HepG2 (cell line): ENCODE measurements at regions not wholly inside any gene's neighbourhood (a gene's known extent, or its start where the extent isn't known, plus 50 kb on each side); places are given as distances from the start of the nearest gene placed in this dataset.

Experiments
- ATAC-seq: fragments of 200-7000 bp; cut with Tn5 transposase; 3 replicates; pipeline ENCODE4 v1.9.1; 2020; ENCODE audit warnings: mild to moderate bottlenecking, moderate library complexity
- BruUV-seq: library from RNA; stranded (reverse); fragments of 400-500 nt; replicated peaks from 2 replicates; lab custom pipeline; 2021; lab: Mats Ljungman, UMichigan
- CTCF ChIA-PET: fragments of 300-600 bp; formaldehyde crosslinking; extraction: SDS; loops from one replicate; lab custom pipeline; 2021; ENCODE audit warnings: low total read pairs, inconsistent platforms, low intra/inter-chr PET ratio; lab: Yijun Ruan, JAX
- POLR2A ChIA-PET: fragments of 350-600 bp; sonication (Branson Sonifier 250); formaldehyde crosslinking; loops from one replicate; lab custom pipeline; 2020; ENCODE audit warnings: antibody characterized with exemption, inconsistent platforms; lab: Yijun Ruan, JAX
- DNase-seq: peaks from one replicate; pipeline ENCODE4 v3.0.0-alpha.2; 2015; ENCODE audit warnings: low spot score
- FAIRE-seq: peaks from 3 replicates; lab custom pipeline; 2011; peaks lifted over from hg19 to GRCh38; lab: Jason Lieb, UNC
- H2AFZ ChIP-seq: one replicate; pipeline ENCODE4 v1.6.1; 2011; ENCODE audit warnings: low read length, inconsistent platforms
- H3K27ac ChIP-seq: fragments of 300-600 bp; 3 replicates; pipeline ENCODE4 v1.8.0; 2011; ENCODE audit warnings: mixed run types, mild to moderate bottlenecking, mixed read lengths, low read length, inconsistent platforms; ENCODE audit not compliant: insufficient read depth; ENCODE audit errors: extremely low read length
- H3K27me3 ChIP-seq, 2 experiments: fragments of 200-600 bp in 1 of 2; 2 replicates in 1 of 2; 3 replicates in 1 of 2; pipeline versions ENCODE4 v1.6.0 to v1.8.0; 2011; ENCODE audit warnings: low read length in 2 of 2, mild to moderate bottlenecking in 2 of 2, moderate library complexity in 2 of 2, inconsistent platforms in 1 of 2; ENCODE audit not compliant: insufficient read depth in 2 of 2, control insufficient read depth in 1 of 2
- H3K36me3 ChIP-seq, 2 experiments: fragments of 200-600 bp in 1 of 2; replicated peaks in 1 of 2; 2 replicates in 1 of 2; 3 replicates in 1 of 2; pipeline versions ENCODE4 v1.5.1 to v1.8.0; 2011; ENCODE audit warnings: low read length in 2 of 2, inconsistent platforms in 1 of 2; ENCODE audit not compliant: insufficient read depth in 2 of 2, control insufficient read depth in 1 of 2
- H3K4me1 ChIP-seq: 2 replicates; pipeline ENCODE4 v1.5.1; 2012; ENCODE audit warnings: low read length, inconsistent platforms; ENCODE audit not compliant: insufficient read depth
- H3K4me2 ChIP-seq: 2 replicates; pipeline ENCODE4 v1.6.0; 2011; ENCODE audit warnings: low read depth, low read length, inconsistent platforms
- H3K4me3 ChIP-seq, 3 experiments: fragments of 200-600 bp in 1 of 3; sonication (generic), shearing (Covaris generic) in 1 of 3; replicated peaks in 1 of 3; 2 replicates each; pipeline ENCODE4 v1.5.1; 2011 to 2016; ENCODE audit warnings: low read length in 3 of 3, inconsistent platforms in 2 of 3, low read depth in 2 of 3, mild to moderate bottlenecking in 2 of 3, control low read depth in 1 of 3, mixed read lengths in 1 of 3; ENCODE audit not compliant: insufficient read depth in 1 of 3
- H3K79me2 ChIP-seq: one replicate; pipeline ENCODE4 v1.6.1; 2011; ENCODE audit warnings: low read length, inconsistent platforms; ENCODE audit not compliant: insufficient read depth
- H3K9ac ChIP-seq: 2 replicates; pipeline ENCODE4 v1.6.0; 2011; ENCODE audit warnings: mild to moderate bottlenecking, low read depth, low read length, inconsistent platforms; ENCODE audit not compliant: insufficient read depth
- H3K9me3 ChIP-seq: 2 replicates; pipeline ENCODE4 v1.5.1; 2012; ENCODE audit warnings: mild to moderate bottlenecking, low read length
- H4K20me1 ChIP-seq: 2 replicates; pipeline ENCODE4 v1.6.0; 2011; ENCODE audit warnings: inconsistent platforms, mild to moderate bottlenecking, low read length, moderate library complexity; ENCODE audit not compliant: insufficient read depth
- CHD4 ChIP-seq: fragments of 200-600 bp; sonication (generic); IDR thresholded peaks from 2 replicates; pipeline ENCODE4 v1.7.0; 2017; ENCODE audit warnings: mild to moderate bottlenecking, low read length, borderline replicate concordance
- DBP ChIP-seq: sonication (generic); formaldehyde crosslinking; IDR thresholded peaks from 2 replicates; pipeline ENCODE4 v1.4.0; 2020; ENCODE audit warnings: missing genetic modification reagents; ENCODE audit errors: not compliant biosample characterization
- HNF1B ChIP-seq: sonication (generic); formaldehyde crosslinking; IDR thresholded peaks from 2 replicates; pipeline ENCODE4 v1.5.1; 2020; ENCODE audit warnings: mild to moderate bottlenecking, moderate library complexity, missing genetic modification reagents
- LBX2 ChIP-seq: sonication (generic); formaldehyde crosslinking; IDR thresholded peaks from 2 replicates; pipeline ENCODE4 v1.5.0; 2020; ENCODE audit warnings: missing genetic modification reagents, mild to moderate bottlenecking, borderline replicate concordance
- NFRKB ChIP-seq: fragments of 450-650 bp; IDR thresholded peaks from 2 replicates; pipeline ENCODE4 v1.6.1; 2017
- PLRG1 ChIP-seq: fragments of 450-650 bp; conservative IDR thresholded peaks from 2 replicates; pipeline ENCODE4 v1.6.1; 2016
- RXRA ChIP-seq: sonication (generic); formaldehyde crosslinking; IDR thresholded peaks from 2 replicates; pipeline ENCODE4 v1.5.1; 2020; ENCODE audit warnings: missing genetic modification reagents
- SMAD3 ChIP-seq: sonication (generic); formaldehyde crosslinking; IDR thresholded peaks from 2 replicates; pipeline ENCODE4 v1.4.0; 2020; ENCODE audit warnings: missing genetic modification reagents
- ZBTB2 ChIP-seq: sonication (generic); formaldehyde crosslinking; IDR thresholded peaks from 2 replicates; pipeline ENCODE4 v1.8.0; 2022; ENCODE audit warnings: low read depth, missing genetic modification reagents
- ZMYM4 ChIP-seq: sonication (generic); formaldehyde crosslinking; IDR thresholded peaks from 2 replicates; pipeline ENCODE4 v1.8.1; 2023; ENCODE audit warnings: mild to moderate bottlenecking, missing genetic modification reagents
- ZNF232 ChIP-seq: sonication (generic); formaldehyde crosslinking; IDR thresholded peaks from 2 replicates; pipeline ENCODE4 v1.4.0; 2020; ENCODE audit warnings: missing genetic modification reagents, borderline replicate concordance
- ZNF253 ChIP-seq: sonication (generic); formaldehyde crosslinking; IDR thresholded peaks from 2 replicates; pipeline ENCODE4 v1.8.0; 2022; ENCODE audit warnings: mild to moderate bottlenecking, missing genetic modification reagents, borderline replicate concordance
- ZNF337 ChIP-seq: sonication (generic); formaldehyde crosslinking; IDR thresholded peaks from 2 replicates; pipeline ENCODE4 v1.5.1; 2020; ENCODE audit warnings: missing genetic modification reagents, low read depth, mild to moderate bottlenecking, borderline replicate concordance
- ZNF343 ChIP-seq: sonication (generic); formaldehyde crosslinking; IDR thresholded peaks from 2 replicates; pipeline ENCODE4 v1.4.0; 2020; ENCODE audit warnings: mild to moderate bottlenecking, missing genetic modification reagents
- whole genome bisulfite sequencing: methylation state at CpG from one replicate; pipeline ENCODE4 v1.1.6; 2017; ENCODE audit warnings: low lambda C conversion rate; 5-methylcytosine and 5-hydroxymethylcytosine counted together
- in situ Hi-C: cut with HindIII; loops from 2 replicates; pipeline ENCODE4 v1.10.0; 2017; ENCODE audit warnings: low pct_unique_long_range_greater_than_20kb; ENCODE audit not compliant: extremely low pct_ligation_motif_present
- intact Hi-C: fragments of 100-400 bp; cut with micrococcal nuclease; formaldehyde crosslinking; loops from one replicate; pipeline ENCODE4 v1.10.0; 2022; ENCODE audit not compliant: unreplicated experiment

GRCh38 chr2:66753660-66754059 is 318.7 kb downstream of the MEIS1 start:
- H3K9me3 ChIP-seq: no peaks in the 10 kb centered on the region
- no peaks in the 10 kb centered on the region for H3K27me3 ChIP-seq
- H3K9ac ChIP-seq: no peak overlapping the region
- intact Hi-C loops: no loop called here
- DNase-seq (no peak), ATAC-seq (no peak), FAIRE-seq (no peak)
- no peaks in the 10 kb centered on the region for H3K79me2 ChIP-seq
- H3K27ac ChIP-seq: no peak overlapping the region
- no peak overlapping the region for H3K4me3 ChIP-seq
- 0% methylated on average over 3 of the region's 3 CpGs for WGBS
- H3K36me3 ChIP-seq: no peaks in the 10 kb centered on the region
- no peaks in the 10 kb centered on the region for H4K20me1 ChIP-seq
- H3K4me2 ChIP-seq: no peak overlapping the region
- no peaks in the 10 kb centered on the region for H3K4me1 ChIP-seq
- POLR2A ChIA-PET: no interaction called here
- H2AFZ ChIP-seq: no peak overlapping the region
- in situ Hi-C loops: no loop called here
- no TSS peak for BruUV-seq
- CTCF ChIA-PET: no interaction called here
- no peak for TF ChIP-seq ZNF343 (CRISPR knock-in tag)
- TF ChIP-seq RXRA (CRISPR knock-in tag): no peak
- TF ChIP-seq SMAD3 (CRISPR knock-in tag): no peak
- TF ChIP-seq ZMYM4 (CRISPR knock-in tag): no peak
- no peak for TF ChIP-seq DBP (CRISPR knock-in tag)
- TF ChIP-seq ZBTB2 (CRISPR knock-in tag): no peak
- TF ChIP-seq PLRG1: no peak
- TF ChIP-seq ZNF337: no peak
- TF ChIP-seq ZNF253 (CRISPR knock-in tag): no peak
- no peak for TF ChIP-seq CHD4
- TF ChIP-seq HNF1B (CRISPR knock-in tag): no peak
- no peak for TF ChIP-seq NFRKB
- no peak for TF ChIP-seq ZNF232 (CRISPR knock-in tag)
- TF ChIP-seq LBX2 (CRISPR knock-in tag): no peak
